RWPE1 (cell line): ENCODE measurements at regions not wholly inside any gene's neighbourhood (a gene's known extent, or its start where the extent isn't known, plus 50 kb on each side); places are given as distances from the start of the nearest gene placed in this dataset.

Experiments used
- CTCF ChIA-PET: fragments of 350-600 bp; sonication (Branson Sonifier 250); formaldehyde crosslinking; extraction: SDS; loops from one replicate; lab custom pipeline; 2021; lab: Yijun Ruan, JAX
- POLR2A ChIA-PET: fragments of 400-600 bp; formaldehyde crosslinking; extraction: SDS; loops from one replicate; lab custom pipeline; 2020; ENCODE audit warnings: antibody characterized with exemption; ENCODE audit not compliant: low non-redundant PET; lab: Yijun Ruan, JAX
- DNase-seq: peaks from one replicate; pipeline ENCODE4 v3.0.0; 2012; ENCODE audit warnings: low spot score
- H3K27ac ChIP-seq: fragments of 450-650 bp; 2 replicates; pipeline ENCODE4 v1.5.1; 2017
- CTCF ChIP-seq: fragments of 450-650 bp; conservative IDR thresholded peaks from 2 replicates; pipeline ENCODE4 v1.5.1; 2017; ENCODE audit warnings: low read depth, mild to moderate bottlenecking

- CTCF ChIA-PET: no interaction called here
- no peak overlapping the region for H3K27ac ChIP-seq
- POLR2A ChIA-PET: no interaction called here
- TF ChIP-seq CTCF: no peak
- DNase-seq: no peak
Measured at GRCh38 chr2:62296832-62297623, 101.1 kb downstream of the B3GNT2 start.

GRCh38 chr2:62296034-62296831 is 100.3 kb downstream of the B3GNT2 start:
- no peak for TF ChIP-seq CTCF
- POLR2A ChIA-PET: no interaction called here
- H3K27ac ChIP-seq: no peak overlapping the region
- DNase-seq: no peak
- CTCF ChIA-PET: no interaction called here

- no peak for TF ChIP-seq CTCF
- ChIA-PET POLR2A (no interaction called here), CTCF (interaction anchor here (0.8 kb wide), 1 partner anchor 20 kb away, joined by 4 read pairs; no protein-coding TSS in a partner anchor)
- peak; percentile 38 for DNase-seq
- peak overlapping the region; percentile 61 for H3K27ac ChIP-seq
Measured at GRCh38 chr2:62293490-62294271, 97.8 kb downstream of the B3GNT2 start.

GRCh38 chr2:62293151-62293489 is 97.2 kb downstream of the B3GNT2 start:
- ChIA-PET POLR2A (no interaction called here), CTCF (interaction anchor here (0.8 kb wide), 1 partner anchor 20 kb away, joined by 4 read pairs; no protein-coding TSS in a partner anchor)
- no peak for DNase-seq
- TF ChIP-seq CTCF: no peak
- peak overlapping the region; percentile 61 for H3K27ac ChIP-seq

GRCh38 chr2:62292190-62292589 is 96.3 kb downstream of the B3GNT2 start:
- TF ChIP-seq CTCF: no peak
- no peak for DNase-seq
- ChIA-PET CTCF (no interaction called here), POLR2A (no interaction called here)
- peak overlapping the region; percentile 51 for H3K27ac ChIP-seq

GRCh38 chr2:62291517-62292137 is 95.7 kb downstream of the B3GNT2 start:
- no peak overlapping the region for H3K27ac ChIP-seq
- POLR2A ChIA-PET: no interaction called here
- CTCF ChIA-PET: no interaction called here
- DNase-seq: no peak
- TF ChIP-seq CTCF: no peak
